ENCODE measurements at regions not wholly inside any gene's neighbourhood (a gene's known extent, or its start where the extent isn't known, plus 50 kb on each side); places are given as distances from the start of the nearest gene placed in this dataset.
A peak's percentile ranks its signal among the peaks of the same experiment; 100 is the strongest.

DNA sequence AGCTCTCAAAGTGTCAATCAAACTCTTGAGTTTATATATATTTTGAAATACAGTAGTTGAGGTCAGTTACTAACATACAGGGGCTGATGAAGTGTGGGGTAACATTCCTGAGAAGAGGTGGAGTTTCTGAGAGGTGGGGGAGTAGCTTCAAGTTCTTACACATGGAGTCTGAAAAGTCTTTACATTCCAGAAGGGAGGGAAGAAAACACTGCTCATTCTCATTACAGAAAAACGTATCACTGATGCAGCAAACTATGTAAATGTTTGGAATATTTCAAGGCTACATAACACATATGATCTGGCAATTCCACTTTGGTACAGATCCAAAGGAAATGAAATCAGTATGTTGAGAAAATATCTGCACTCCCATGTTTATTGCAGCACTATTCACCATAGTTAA lies 1065.8 kb upstream of the B3GALT2 start:
- DNase-seq (ENCODE audit: low spot score): no peak

DNA sequence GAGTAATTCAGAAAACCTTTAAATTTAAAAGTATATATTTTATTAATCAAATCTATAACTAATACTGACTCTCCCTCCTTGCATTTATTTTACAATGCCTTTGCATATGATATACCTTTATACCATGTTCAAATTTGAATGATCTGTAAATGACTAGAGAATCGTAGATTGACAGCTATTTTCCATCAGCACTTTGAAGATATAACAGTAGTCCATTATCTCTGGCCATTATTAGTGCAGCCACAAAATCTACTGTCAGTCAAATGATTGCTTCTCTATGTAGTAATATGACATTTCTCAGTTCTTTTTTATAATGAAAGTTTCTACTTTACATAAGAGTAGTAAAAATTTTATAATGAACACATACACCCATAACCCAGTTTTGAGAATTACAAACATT lies 1054.8 kb upstream of the B3GALT2 start:
- DNase-seq (ENCODE audit: low spot score): no peak

DNA sequence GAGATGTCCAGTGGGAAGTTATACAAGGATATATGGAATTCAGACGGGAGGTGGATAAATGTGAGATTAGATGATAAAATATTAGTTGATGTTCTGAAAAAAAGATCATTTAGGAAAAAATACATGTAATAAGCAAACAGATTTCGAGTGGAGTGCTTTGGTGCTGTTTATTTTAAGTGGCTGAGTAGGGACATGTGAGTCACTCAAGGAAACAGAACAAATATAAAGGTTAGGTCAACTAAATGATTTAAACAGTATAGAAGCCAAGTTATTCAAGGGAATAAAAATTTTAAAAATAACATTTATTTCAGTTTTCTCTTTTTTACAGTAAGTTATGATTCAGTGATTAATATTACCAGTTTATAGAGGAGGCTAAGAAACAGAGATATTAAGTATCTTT lies 1046.7 kb upstream of the B3GALT2 start:
- DNase-seq (ENCODE audit: low spot score): no peak

DNA sequence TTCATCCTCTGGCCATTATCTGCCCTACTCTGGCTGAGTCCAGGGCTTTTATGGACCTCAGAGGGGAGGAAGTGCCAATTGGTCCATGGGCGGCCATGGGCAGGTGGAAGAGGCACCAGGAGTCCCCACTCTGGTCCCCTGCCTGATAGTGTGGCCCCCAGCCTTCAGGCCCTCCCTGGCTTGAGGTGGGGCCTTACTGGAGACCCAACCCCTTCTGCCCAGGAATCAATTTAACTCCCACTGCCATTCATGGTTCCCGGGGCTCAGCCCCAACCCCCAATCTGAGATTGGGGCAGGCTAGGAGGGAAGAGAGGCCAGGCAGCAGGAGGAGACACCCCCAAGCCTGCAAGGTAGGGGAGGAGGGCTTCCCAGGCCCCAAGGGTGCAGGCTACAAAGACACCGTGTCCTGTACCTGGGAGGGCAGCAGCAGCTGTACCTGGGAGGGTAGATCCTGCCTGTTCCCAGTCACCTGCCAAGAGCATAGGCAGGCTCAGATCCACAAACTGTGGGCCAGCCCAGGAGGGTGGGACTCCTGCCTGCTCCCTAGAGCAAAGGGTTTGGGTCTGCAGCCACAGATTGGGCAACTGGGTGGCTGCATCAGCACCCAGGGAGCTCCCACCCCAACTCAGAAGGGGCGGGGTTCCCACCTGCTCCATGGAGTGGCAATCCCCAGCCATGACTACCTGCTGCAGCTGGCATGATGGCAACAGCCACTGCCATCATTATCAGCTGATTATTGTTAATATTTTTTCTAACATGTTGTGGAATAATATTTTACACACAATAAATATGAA lies 1044.1 kb upstream of the B3GALT2 start:
- DNase-seq (ENCODE audit: low spot score): no peak

DNA sequence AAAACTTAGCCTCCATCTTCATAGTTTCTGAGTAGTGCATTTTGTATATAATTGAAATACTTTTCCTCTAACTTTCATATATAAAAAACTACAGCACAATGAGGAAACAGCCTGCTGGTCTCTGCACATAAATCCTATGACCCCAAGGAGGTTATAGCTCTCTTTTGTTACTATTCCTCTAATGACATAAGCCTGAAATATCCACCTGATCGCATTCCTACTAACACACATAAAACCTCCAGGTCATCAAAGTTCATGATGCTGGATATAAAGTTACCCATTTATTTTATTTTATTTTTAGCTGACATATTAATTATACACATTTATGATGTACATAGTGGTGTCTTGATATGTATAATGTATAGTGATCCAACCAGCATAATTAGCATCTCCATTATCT lies 1042.0 kb upstream of the B3GALT2 start:
- no peak for DNase-seq (ENCODE audit: low spot score)

DNA sequence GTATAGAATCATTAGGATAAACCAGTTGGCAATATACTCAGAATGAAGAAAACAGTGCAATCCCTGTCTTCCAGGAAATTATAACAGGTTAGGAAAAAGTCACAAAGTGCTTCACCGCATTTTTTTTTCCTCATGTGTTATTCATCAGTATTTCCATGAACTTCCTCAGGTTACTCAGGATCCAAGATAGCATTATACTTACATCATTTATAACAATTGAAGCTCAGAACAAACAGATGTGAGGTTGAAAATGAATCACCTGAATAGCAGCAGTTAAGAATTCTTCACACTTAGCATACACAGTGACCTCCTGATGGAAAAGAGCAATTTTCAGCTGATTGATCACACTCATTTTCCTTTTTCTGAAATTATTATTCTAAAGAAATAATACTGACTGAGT lies 1040.7 kb upstream of the B3GALT2 start:
- no peak for DNase-seq (ENCODE audit: low spot score)

DNA sequence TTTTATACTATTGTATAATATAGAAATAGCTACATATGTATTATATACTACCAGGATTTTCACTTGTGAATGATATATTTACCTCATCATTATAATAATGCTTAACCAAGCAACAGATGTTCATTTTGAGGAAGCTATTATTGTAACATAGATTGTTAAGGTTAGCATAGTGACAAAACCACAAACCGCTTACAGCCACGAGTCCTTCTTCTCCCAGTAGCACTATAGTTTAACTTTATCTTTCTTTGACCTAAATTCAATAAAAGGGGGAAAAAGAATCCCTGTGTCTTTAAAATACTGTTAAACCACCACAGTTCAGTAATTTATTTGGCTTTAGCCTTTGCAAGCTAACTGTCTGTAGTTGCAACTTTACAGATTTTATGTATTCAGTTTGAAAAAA lies 1039.4 kb upstream of the B3GALT2 start:
- peak; percentile 72 for DNase-seq (ENCODE audit: low spot score)

DNA sequence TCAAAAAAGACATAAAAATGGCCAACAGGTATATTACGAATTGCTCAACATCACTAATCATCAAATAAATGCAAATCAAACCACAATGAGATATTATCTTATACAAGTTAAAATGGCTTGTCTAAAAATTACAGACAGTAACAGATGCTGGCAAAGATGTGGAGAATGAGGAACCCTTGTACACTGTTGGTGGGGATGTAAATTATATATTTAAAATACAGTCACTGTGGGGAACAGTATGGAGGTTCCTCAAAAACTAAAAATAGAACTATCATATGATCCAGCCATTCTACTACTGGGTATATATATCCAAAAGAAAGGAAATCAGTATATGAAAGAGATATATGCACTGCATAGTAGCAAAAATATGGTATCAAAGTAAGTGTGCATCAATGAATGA lies 1037.2 kb upstream of the B3GALT2 start:
- DNase-seq (ENCODE audit: low spot score): no peak

DNA sequence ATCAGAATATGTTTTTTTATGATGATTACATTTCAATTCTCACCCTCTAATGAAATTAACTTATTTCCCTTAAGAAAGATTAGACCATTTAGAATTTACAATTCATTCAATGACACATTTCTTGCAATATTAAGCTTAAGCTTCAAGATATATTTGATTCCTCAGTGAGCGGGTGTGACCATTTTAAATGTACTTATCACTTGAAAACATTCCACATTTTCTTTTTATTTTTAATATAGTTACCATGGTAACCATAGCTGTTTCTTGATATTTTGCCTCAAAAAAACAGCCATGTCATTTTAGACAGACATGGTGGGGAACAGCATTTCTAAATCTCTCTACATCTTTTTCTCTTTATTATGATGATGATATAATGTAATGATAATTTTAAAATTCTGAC lies 1029.0 kb upstream of the B3GALT2 start:
- DNase-seq (ENCODE audit: low spot score): no peak

DNA sequence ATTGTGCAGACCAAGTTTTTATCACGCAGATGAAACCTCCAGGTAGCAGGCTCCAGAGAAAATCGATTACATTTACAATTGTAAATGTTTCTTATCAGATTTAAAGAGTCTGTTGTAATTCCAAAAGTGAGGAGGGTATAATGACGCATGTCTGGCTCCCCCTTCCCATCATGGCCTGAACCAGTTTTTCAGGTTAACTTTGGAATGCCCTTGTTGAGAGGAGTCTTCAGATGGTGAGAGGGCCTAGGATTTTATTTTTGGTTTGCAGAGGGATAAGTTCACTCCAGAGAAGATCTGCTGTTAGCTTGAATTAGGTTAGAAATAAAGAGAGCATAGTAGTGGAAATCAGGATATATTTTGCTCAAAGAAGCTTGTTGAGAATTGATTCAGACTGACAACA lies 1028.3 kb upstream of the B3GALT2 start:
- no peak for DNase-seq (ENCODE audit: low spot score)

DNA sequence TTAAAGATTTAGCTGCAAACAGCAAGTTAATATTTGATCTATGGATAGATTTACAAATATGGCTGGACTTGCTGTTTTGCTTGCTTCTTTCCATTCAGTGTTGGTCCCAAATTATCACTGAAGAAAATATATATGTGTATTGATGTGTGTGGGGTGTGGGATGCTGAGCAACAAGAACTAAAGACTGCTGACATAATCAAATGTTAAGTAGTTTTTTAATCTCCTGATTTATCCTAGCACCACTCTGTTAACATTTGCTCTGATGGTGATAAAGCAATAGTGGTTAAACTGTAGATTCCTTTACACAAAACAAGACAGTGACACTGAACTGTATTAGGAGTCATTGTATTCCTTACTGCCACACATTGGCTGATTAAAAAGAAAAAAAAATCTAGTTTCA lies 1023.5 kb upstream of the B3GALT2 start:
- DNase-seq (ENCODE audit: low spot score): no peak

DNA sequence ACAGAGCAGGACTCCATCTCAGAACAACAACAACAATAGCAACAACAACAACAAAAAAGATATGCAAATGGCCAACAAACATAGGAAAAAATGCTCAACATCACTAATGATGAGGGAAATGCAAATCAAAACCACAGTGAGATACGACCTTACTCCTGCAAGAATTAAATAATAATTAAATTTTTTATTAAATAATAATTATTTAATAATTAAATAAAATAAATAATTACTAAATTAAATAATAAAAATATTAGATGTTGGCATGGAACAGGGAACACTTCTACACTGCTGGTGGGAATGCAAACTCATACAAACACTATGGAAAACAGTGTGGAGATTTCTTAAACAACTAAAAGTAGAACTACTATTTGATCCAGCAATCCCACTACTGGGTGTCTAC lies 1022.3 kb upstream of the B3GALT2 start:
- DNase-seq (ENCODE audit: low spot score): no peak

DNA sequence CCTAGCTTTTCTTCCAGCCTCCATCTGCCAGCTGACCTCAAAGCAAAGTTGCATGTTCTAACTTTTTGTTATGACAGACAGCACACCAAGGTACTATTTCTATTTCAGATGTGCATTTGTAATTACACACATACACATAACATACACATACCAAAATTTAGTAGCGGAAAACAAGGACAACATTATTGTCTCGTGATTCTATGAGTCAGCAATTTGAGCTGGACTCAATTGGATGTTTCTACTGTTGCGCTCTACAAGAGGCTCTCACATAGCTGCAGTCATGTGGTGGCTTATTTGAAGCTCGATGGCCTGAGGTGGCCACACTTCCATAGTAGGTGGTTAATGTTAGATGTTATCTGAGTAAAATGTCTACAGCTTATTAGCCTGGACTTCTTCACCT lies 1010.1 kb upstream of the B3GALT2 start:
- no peak for DNase-seq (ENCODE audit: low spot score)

DNA sequence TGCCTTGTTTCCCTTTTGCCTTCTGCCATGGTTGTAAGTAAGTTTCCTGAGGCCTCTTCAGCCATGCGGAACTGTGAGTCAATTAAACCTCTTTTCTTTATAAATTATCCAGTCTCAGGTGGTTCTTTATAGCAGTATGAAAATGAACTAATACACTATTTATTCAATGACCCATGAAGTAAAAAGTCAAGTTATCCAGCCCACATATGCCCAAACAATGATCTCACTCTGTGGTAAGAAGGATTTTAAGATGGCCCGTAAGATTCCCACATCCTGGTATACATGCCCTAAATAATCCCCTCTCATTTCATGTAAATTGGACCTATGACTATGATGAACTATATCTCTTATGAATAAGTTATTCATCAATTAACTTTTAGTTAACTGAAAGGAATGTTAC lies 1008.3 kb upstream of the B3GALT2 start:
- DNase-seq (ENCODE audit: low spot score): no peak

DNA sequence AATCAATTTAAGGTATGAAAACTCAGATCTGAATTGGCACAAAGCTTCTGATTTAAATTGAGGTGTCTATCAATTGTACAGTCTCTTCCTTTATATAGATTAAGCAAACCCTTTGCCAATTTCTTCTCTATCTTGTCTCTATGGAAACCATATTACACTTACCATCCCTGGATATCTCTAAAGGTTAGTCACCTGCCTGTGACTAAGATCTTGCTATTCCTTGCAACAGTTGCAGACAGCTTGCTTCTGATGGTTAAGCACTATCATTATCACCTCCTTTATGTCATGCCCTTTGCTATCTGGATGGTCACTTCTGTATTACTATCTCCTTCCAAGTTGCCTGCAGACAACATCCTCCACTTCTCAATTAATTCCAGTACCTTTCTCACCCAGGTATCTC lies 998.6 kb upstream of the B3GALT2 start:
- DNase-seq (ENCODE audit: low spot score): no peak

DNA sequence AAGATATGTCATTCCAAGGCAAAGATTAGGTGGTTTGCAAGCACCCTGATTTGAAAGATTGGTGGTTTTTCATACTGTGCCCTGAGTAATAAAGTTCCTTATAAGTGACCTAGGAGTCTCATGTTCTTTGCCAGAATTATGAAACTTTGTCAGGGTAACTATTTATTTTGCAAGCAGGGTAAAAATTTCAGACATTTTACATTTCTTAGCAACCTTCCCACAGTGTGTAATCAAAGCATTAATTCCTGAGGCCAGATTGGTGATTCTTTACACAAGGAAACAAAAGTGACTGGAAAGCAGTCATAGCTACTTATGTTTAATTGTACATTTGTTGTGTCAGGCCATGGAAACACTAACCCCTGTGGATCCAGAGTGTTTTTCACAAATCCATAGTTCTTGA lies 998.0 kb upstream of the B3GALT2 start:
- DNase-seq (ENCODE audit: low spot score): no peak

DNA sequence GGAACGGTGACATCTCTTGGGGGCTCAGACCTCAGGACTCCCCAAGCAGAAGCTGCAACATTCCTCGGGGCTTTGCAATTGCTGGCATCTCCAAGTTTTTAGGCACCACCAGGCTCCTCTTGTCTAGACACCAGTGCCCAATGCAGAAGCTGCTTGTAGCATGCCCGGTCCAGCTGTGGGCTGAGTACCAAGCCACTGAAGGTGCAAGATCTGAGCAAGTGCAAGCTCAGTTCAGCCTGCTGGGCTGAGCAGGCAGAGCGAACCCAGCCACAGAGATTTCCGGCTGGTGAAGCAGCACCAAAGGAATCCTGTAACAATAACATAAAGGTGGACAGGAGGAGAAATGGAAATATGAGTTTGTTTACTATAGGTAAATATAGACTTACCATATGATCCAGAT lies 995.4 kb upstream of the B3GALT2 start:
- no peak for DNase-seq (ENCODE audit: low spot score)

DNA sequence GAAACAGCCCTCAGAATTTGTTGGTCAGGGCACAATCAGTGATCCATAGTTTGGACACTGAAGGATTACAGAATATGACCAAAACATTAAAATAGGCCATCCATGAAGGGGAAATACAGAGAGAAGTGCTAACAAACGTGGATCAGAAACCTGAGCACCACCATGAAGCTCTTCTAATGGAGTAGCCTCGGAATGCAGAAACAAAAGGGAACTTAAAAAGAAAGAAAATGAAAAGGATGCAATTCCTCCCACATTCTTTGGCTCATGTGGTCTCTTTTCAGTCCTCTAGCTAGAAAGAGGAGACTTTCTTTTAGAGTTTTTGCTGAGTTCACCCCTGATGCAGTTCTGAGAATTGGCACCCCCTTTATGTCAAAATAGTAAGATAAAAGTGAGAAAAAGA lies 989.8 kb upstream of the B3GALT2 start:
- no peak for DNase-seq (ENCODE audit: low spot score)

DNA sequence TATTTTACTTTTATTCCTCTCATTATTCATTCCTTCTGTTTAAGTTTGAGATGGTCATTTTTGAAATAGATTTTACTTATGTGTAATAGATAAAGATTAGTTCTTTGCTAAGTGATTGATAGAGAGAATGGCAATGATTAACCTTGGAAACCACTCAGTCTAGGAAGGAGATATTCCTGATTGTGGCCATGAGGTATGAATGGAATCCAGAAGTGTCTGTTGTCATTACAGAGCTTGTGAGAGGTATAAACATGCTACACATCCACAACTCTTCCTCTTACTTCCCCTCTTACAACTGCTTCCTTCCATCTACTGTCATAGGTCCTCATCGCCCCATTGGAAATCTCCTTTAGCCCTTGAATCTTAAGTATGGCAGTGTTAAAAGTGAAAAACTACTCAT lies 988.8 kb upstream of the B3GALT2 start:
- DNase-seq (ENCODE audit: low spot score): no peak

DNA sequence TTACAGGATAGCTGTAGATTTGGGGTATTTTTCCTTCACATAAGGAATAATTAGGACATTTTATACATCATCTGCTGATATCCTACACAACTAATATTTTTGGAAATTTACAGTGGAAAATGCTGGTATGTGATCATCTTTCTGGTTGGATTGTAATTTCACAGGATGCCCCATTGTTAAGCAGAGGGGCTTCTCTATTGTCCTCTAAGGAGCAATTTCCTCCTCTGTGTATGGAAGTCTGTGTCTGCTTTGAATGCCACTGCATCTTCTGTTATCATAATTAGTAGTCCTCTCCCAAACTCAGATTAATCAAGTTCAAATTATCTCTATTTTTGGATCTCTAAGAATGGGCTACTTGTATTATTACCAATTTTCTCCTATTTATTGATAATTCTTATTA lies 988.1 kb upstream of the B3GALT2 start:
- DNase-seq (ENCODE audit: low spot score): no peak

DNA sequence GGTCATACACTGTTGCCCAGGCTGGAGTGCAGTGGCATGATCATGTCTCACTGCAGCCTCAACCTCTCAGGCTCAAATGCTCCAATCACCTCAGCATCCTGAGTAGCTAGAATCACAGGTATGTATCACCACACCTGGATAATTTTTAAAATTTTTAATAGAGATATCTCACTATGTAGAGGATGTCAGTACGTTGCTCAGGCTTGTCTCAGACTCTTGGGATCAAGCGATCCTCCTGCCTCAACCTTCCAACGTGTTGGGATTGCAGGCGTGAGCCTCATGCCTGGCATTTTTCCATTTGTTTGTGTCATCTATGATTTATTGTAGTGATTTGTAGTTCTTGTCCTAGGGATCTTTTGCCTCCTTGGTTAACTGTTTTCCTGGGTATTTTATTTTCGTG lies 985.2 kb upstream of the B3GALT2 start:
- DNase-seq (ENCODE audit: low spot score): no peak

DNA sequence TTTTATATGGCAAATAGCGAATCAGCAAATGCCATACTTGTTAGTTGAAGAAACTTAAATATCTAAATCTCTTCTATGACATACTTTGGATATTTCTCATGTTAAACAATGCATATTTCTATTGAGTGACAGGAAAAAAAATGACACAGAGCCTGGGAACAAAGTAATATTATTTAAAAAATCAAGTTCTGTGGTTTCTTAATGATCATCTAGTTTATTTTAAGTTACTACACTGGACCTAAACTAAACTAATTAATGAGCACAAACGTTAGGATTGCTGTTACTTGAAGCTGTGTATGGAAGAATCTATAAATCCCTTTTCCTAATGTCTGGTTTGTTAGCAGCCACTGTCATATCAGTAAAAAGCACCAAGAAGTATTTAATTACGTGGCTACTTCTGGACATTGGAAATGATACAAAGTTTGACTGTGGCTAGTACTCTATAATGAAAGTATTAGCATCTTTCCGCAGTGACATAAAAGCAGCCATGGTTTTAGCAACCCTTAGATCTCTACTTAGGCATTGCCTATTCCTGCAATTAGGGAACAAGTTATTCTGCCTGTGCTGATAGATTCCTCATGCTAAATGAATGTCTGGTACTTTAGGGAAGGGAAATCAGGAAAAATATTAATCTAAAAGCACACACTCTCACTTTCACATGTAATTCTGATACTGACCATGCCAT lies 981.7 kb upstream of the B3GALT2 start:
- DNase-seq (ENCODE audit: low spot score): no peak

DNA sequence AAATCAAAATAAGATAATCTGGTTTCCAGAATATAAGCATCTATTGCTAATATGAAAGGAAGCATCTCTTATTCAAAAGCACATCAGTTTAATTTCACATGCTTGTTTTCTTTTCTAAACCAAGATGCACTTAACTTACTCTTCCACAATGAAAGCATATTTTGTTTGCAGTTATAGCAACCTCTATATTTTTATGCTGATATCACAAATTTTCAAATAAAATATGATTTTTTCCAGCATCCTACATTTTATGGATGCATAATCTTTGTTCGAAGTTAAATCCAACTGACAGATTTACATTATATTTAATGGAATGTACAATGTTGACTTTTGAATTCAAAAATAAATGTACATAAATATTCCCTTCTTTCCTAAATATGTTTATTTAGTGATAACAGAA lies 978.3 kb upstream of the B3GALT2 start:
- no peak for DNase-seq (ENCODE audit: low spot score)

DNA sequence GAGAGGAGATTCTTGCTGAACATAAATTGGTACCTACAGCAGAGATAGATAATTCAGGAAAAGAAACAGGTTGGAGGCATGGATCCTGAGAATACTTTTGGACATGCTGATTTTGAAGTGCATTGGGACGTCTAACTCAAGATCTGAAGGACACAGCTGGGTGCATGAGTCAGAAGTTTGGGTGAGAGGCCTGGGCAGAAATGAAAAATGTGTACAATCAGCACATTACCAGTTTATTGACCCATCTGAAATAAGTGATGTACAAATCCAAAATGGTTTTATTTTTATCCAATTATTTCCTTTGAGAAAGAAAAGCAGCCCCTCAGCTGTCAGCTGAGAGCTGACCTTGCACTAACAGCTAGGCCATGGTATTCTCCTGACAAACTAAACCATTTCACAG lies 975.2 kb upstream of the B3GALT2 start:
- DNase-seq (ENCODE audit: low spot score): no peak

Measured in NAMALWA (cell line).